NAMALWA (cell line): ENCODE measurements at regions not wholly inside any gene's neighbourhood (a gene's known extent, or its start where the extent isn't known, plus 50 kb on each side); places are given as distances from the start of the nearest gene placed in this dataset.
"Not testable (repeated sequence)": the region's sequence is repeated elsewhere in the genome, so short reads cannot be mapped to it uniquely, and the experiment has no call there.

Experiments
- DNase-seq: peaks from one replicate; pipeline ENCODE4 v3.0.0-alpha.2; 2015; ENCODE audit warnings: low spot score

- not testable (repeated sequence) for DNase-seq
Measured at GRCh38 chr2:87431051-87431450, 316.8 kb upstream of the PLGLB2 start.

- not testable (repeated sequence) for DNase-seq
Measured at GRCh38 chr2:87432711-87433453, 315.0 kb upstream of the PLGLB2 start.

GRCh38 chr2:87436007-87436406 lies 311.9 kb upstream of the PLGLB2 start:
- not testable (repeated sequence) for DNase-seq

- DNase-seq, result not testable (repeated sequence)
Measured at GRCh38 chr2:87437701-87438260, 310.1 kb upstream of the PLGLB2 start.

- DNase-seq, result not testable (repeated sequence)
Measured at GRCh38 chr2:87438780-87439454, 309.0 kb upstream of the PLGLB2 start.

- DNase-seq, result not testable (repeated sequence)
Measured at GRCh38 chr2:87439617-87440204, 308.2 kb upstream of the PLGLB2 start.

GRCh38 chr2:87440650-87441049 lies 307.2 kb upstream of the PLGLB2 start:
- not testable (repeated sequence) for DNase-seq

GRCh38 chr2:87441375-87441774 lies 306.5 kb upstream of the PLGLB2 start:
- DNase-seq, result not testable (repeated sequence)

- DNase-seq, result not testable (repeated sequence)
Measured at GRCh38 chr2:87442983-87443577, 304.8 kb upstream of the PLGLB2 start.

- not testable (repeated sequence) for DNase-seq
Measured at GRCh38 chr2:87444951-87445350, 302.9 kb upstream of the PLGLB2 start.

GRCh38 chr2:87445613-87446312 lies 302.1 kb upstream of the PLGLB2 start:
- not testable (repeated sequence) for DNase-seq

GRCh38 chr2:87446313-87446696 lies 301.6 kb upstream of the PLGLB2 start:
- not testable (repeated sequence) for DNase-seq

GRCh38 chr2:87449462-87449980 lies 298.4 kb upstream of the PLGLB2 start:
- DNase-seq, result not testable (repeated sequence)

- not testable (repeated sequence) for DNase-seq
Measured at GRCh38 chr2:87452193-87452592, 295.7 kb upstream of the PLGLB2 start.

GRCh38 chr2:87452861-87453260 lies 295.0 kb upstream of the PLGLB2 start:
- not testable (repeated sequence) for DNase-seq

- DNase-seq, result not testable (repeated sequence)
Measured at GRCh38 chr2:87453965-87454364, 293.9 kb upstream of the PLGLB2 start.

GRCh38 chr2:87454421-87454820 lies 293.5 kb upstream of the PLGLB2 start:
- not testable (repeated sequence) for DNase-seq

GRCh38 chr2:87455209-87455853 lies 292.6 kb upstream of the PLGLB2 start:
- DNase-seq, result not testable (repeated sequence)

GRCh38 chr2:87455854-87456249 lies 292.0 kb upstream of the PLGLB2 start:
- not testable (repeated sequence) for DNase-seq

- DNase-seq, result not testable (repeated sequence)
Measured at GRCh38 chr2:87456477-87457128, 291.3 kb upstream of the PLGLB2 start.
